K562 (cell line): ENCODE measurements at regions not wholly inside any gene's neighbourhood (a gene's known extent, or its start where the extent isn't known, plus 50 kb on each side); places are given as distances from the start of the nearest gene placed in this dataset.

Source experiments
- ARHGAP35 ChIP-seq: fragments of 450-650 bp; IDR thresholded peaks from 2 replicates; pipeline ENCODE4 v1.6.1; 2018; ENCODE audit not compliant: partially characterized antibody
- BRD4 ChIP-seq: fragments of 200-600 bp; sonication (generic); IDR thresholded peaks from 2 replicates; pipeline ENCODE4 v1.6.1; 2017; ENCODE audit warnings: inconsistent platforms
- CLOCK ChIP-seq: fragments of 250-450 bp; sonication (Bioruptor Pico); IDR thresholded peaks from 2 replicates; pipeline ENCODE4 v1.4.0; 2020; ENCODE audit warnings: mild to moderate bottlenecking, moderate library complexity, borderline replicate concordance
- CSDE1 ChIP-seq, 2 experiments: fragments of 450-650 bp; IDR thresholded peaks; 2 replicates each; pipeline ENCODE4 v1.6.1; 2016; ENCODE audit warnings: mild to moderate bottlenecking in 1 of 2
- E4F1 ChIP-seq: fragments of 250-450 bp; sonication (Bioruptor Pico); IDR thresholded peaks from 2 replicates; pipeline ENCODE4 v1.5.0; 2021; ENCODE audit warnings: mild to moderate bottlenecking, borderline replicate concordance
- GTF2B ChIP-seq: IDR thresholded peaks from 2 replicates; pipeline ENCODE4 v1.6.1; 2011; ENCODE audit not compliant: insufficient read length; ENCODE audit errors: extremely low read depth
- HMG20B ChIP-seq: fragments of 250-450 bp; sonication (Bioruptor Pico); IDR thresholded peaks from 2 replicates; pipeline ENCODE4 v1.5.0; 2021; ENCODE audit warnings: mild to moderate bottlenecking
- HNRNPUL1 ChIP-seq: fragments of 200-400 bp; formaldehyde crosslinking; IDR thresholded peaks from 2 replicates; pipeline ENCODE4 v1.6.1; 2017; ENCODE audit warnings: low read length
- NCOA4 ChIP-seq: fragments of 450-650 bp; IDR thresholded peaks from 2 replicates; pipeline ENCODE4 v1.6.1; 2018; ENCODE audit warnings: mild to moderate bottlenecking; ENCODE audit not compliant: partially characterized antibody
- POLR2AphosphoS5 ChIP-seq: IDR thresholded peaks from 2 replicates; pipeline ENCODE4 v1.6.1; 2011; ENCODE audit warnings: mild to moderate bottlenecking, low read depth, low read length, moderate library complexity; ENCODE audit not compliant: control insufficient read depth, insufficient read depth
- PREB ChIP-seq: sonication (generic); formaldehyde crosslinking; IDR thresholded peaks from 2 replicates; pipeline ENCODE4 v1.8.1; 2023; ENCODE audit warnings: mild to moderate bottlenecking, missing genetic modification reagents
- RBM17 ChIP-seq: fragments of 200-400 bp; formaldehyde crosslinking; IDR thresholded peaks from 2 replicates; pipeline ENCODE4 v1.6.1; 2017; ENCODE audit warnings: low read depth, mild to moderate bottlenecking, low read length, borderline replicate concordance
- SMARCE1 ChIP-seq: fragments of 450-650 bp; IDR thresholded peaks from 2 replicates; pipeline ENCODE4 v1.7.1; 2016; ENCODE audit warnings: mild to moderate bottlenecking
- TCF15 ChIP-seq: fragments of 250-450 bp; sonication (Bioruptor Pico); IDR thresholded peaks from 2 replicates; pipeline ENCODE4 v1.8.0; 2022; ENCODE audit warnings: moderate library complexity, mild to moderate bottlenecking, inconsistent platforms
- ZNF592 ChIP-seq: fragments of 450-650 bp; IDR thresholded peaks from 2 replicates; pipeline ENCODE4 v1.6.1; 2017; ENCODE audit warnings: antibody characterized with exemption, mild to moderate bottlenecking
- ZNF780A ChIP-seq: fragments of 250-450 bp; sonication (Bioruptor Pico); IDR thresholded peaks from 2 replicates; pipeline ENCODE4 v1.5.0; 2021; ENCODE audit warnings: mild to moderate bottlenecking

- TF ChIP-seq CSDE1 (IDR thresholded peaks at IDR 0.05) (no peak), E4F1 (CRISPR knock-in tag) (no peak), RBM17 (no peak), POLR2AphosphoS5 (peak; percentile 85), GTF2B (no peak), ARHGAP35 (no peak), SMARCE1 (peak; percentile 98), ZNF592 (peak; percentile 98), CLOCK (CRISPR knock-in tag) (no peak), PREB (CRISPR knock-in tag) (0 out of 2 replicates have a peak, but pooled peaks have one; percentile 82), BRD4 (0 out of 2 replicates have a peak, but pooled peaks have one; percentile 75), HNRNPUL1 (no peak), ZNF780A (no peak), HMG20B (no peak), TCF15 (peak; percentile 89), NCOA4 (no peak)
Measured at GRCh38 chr16:85402910-85403692, 210.0 kb upstream of the GSE1 start (continued).
